Stimulated activated naive CD4-positive, alpha-beta T cell treated with Interleukin-2 at 50 U/mL for 16 hours (primary cell): ENCODE measurements at regions not wholly inside any gene's neighbourhood (a gene's known extent, or its start where the extent isn't known, plus 50 kb on each side); places are given as distances from the start of the nearest gene placed in this dataset.
A peak's percentile ranks its signal among the peaks of the same experiment; 100 is the strongest.

ENCODE experiments used
- DNase-seq: peaks from one replicate; lab custom pipeline; 2025; lab: John Stamatoyannopoulos, UW

GRCh38 chr12:76219806-76220205, 128.4 kb downstream of the BBS10 start:
- no peak for DNase-seq

GRCh38 chr12:76216585-76217472, 131.4 kb downstream of the BBS10 start:
- no peak for DNase-seq

- DNase-seq, result no peak
Observed at GRCh38 chr12:76208129-76208528, 123.6 kb upstream of the NAP1L1 start.

- DNase-seq, result no peak
Observed at GRCh38 chr12:76206677-76207072, 122.2 kb upstream of the NAP1L1 start.

GRCh38 chr12:76206039-76206676, 121.7 kb upstream of the NAP1L1 start:
- DNase-seq, result no peak

- no peak for DNase-seq
Observed at GRCh38 chr12:76202621-76203020, 118.1 kb upstream of the NAP1L1 start.

- DNase-seq, result no peak
Observed at GRCh38 chr12:76201758-76202157, 117.3 kb upstream of the NAP1L1 start.

GRCh38 chr12:76201316-76201715, 116.8 kb upstream of the NAP1L1 start:
- no peak for DNase-seq

- no peak for DNase-seq
Observed at GRCh38 chr12:76199808-76200207, 115.3 kb upstream of the NAP1L1 start.

- DNase-seq, result no peak
Observed at GRCh38 chr12:76198839-76199238, 114.4 kb upstream of the NAP1L1 start.

- no peak for DNase-seq
Observed at GRCh38 chr12:76197283-76197682, 112.8 kb upstream of the NAP1L1 start.

- DNase-seq, result no peak
Observed at GRCh38 chr12:76195920-76196319, 111.4 kb upstream of the NAP1L1 start.

GRCh38 chr12:76194724-76195123, 110.2 kb upstream of the NAP1L1 start:
- no peak for DNase-seq

- no peak for DNase-seq
Observed at GRCh38 chr12:76193961-76194360, 109.5 kb upstream of the NAP1L1 start.

- no peak for DNase-seq
Observed at GRCh38 chr12:76192416-76192815, 107.9 kb upstream of the NAP1L1 start.

- DNase-seq, result no peak
Observed at GRCh38 chr12:76190299-76190698, 105.8 kb upstream of the NAP1L1 start.

- DNase-seq, result no peak
Observed at GRCh38 chr12:76189851-76190250, 105.4 kb upstream of the NAP1L1 start.

- DNase-seq, result no peak
Observed at GRCh38 chr12:76187177-76187576, 102.7 kb upstream of the NAP1L1 start.

GRCh38 chr12:76186131-76186906, 101.8 kb upstream of the NAP1L1 start:
- no peak for DNase-seq

- DNase-seq, result peak; percentile 51
Observed at GRCh38 chr12:76183459-76184186, 99.1 kb upstream of the NAP1L1 start.

- no peak for DNase-seq
Observed at GRCh38 chr12:76180401-76181277, 96.2 kb upstream of the NAP1L1 start.
